Fibroblast of mammary gland (primary cell): ENCODE measurements at regions not wholly inside any gene's neighbourhood (a gene's known extent, or its start where the extent isn't known, plus 50 kb on each side); places are given as distances from the start of the nearest gene placed in this dataset.

Source experiments
- DNase-seq: peaks from one replicate; pipeline ENCODE4 v3.0.0-alpha.2; 2010; ENCODE audit warnings: low read depth
- H3K4me3 ChIP-seq: 2 replicates; pipeline ENCODE4 v1.5.1; 2011; ENCODE audit warnings: low read depth, mild to moderate bottlenecking, low read length, moderate library complexity; ENCODE audit not compliant: control insufficient read depth
- TF ChIP-seq, protein P1 (sequence below): conservative IDR thresholded peaks from 2 replicates; pipeline ENCODE4 v1.5.1; 2011; ENCODE audit warnings: low read depth, low read length, inconsistent platforms; ENCODE audit not compliant: control insufficient read depth, insufficient read depth

DNA sequence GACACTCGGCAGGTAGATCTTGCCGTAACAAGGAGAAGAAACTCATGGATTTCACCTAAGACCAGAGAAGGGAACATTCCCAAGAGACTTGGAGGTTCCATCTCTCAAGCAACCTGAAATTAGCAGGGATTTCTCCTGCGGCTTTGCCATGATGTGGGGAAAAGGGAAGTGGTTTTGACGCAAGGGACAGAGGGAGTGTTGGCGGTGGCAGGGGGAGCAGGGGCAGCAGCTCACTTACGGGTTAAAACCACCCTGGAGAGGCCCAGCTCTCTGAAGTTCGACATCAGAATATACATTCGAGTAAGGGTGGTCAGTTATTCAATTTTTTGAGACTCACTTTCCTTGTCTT, 76.1 kb upstream of the POMP start:
- TF ChIP-seq, protein P1, sequence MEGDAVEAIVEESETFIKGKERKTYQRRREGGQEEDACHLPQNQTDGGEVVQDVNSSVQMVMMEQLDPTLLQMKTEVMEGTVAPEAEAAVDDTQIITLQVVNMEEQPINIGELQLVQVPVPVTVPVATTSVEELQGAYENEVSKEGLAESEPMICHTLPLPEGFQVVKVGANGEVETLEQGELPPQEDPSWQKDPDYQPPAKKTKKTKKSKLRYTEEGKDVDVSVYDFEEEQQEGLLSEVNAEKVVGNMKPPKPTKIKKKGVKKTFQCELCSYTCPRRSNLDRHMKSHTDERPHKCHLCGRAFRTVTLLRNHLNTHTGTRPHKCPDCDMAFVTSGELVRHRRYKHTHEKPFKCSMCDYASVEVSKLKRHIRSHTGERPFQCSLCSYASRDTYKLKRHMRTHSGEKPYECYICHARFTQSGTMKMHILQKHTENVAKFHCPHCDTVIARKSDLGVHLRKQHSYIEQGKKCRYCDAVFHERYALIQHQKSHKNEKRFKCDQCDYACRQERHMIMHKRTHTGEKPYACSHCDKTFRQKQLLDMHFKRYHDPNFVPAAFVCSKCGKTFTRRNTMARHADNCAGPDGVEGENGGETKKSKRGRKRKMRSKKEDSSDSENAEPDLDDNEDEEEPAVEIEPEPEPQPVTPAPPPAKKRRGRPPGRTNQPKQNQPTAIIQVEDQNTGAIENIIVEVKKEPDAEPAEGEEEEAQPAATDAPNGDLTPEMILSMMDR: no peak
- no peak for DNase-seq
- H3K4me3 ChIP-seq: no peak overlapping the region

DNA sequence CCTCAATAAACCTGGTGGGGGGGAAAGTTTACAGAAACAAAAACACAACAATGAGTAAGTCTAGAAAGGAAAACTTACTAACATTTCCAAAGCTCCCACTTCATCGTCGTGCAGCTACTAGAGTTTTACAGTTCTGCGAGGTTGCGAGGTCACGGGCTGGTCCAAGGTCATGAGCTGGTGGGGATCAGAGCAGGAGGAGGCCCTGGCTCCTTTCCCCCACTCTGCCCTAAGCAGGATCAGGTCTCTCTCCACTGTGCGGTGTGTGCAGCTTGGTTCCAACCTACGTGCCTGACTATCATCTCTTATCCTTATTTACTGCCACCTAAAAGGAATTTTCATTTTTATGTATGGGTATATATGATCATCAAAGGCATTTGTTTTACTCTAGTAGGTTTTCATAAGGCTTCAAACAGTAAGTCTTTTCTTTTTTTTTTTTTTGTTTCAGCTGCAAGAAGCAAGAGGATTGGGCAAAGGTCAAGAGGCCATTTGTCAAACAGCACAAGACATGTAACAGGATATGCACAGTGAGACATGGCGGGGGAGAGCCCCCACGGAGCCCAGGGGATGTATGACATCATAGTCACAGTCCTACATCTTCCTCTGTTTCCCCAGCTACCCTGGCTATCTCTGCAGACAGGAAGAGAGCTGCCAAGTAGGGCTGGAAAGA, 76.6 kb upstream of the POMP start:
- DNase-seq: peak; percentile 34
- H3K4me3 ChIP-seq: no peak overlapping the region
- TF ChIP-seq, protein P1: no peak

DNA sequence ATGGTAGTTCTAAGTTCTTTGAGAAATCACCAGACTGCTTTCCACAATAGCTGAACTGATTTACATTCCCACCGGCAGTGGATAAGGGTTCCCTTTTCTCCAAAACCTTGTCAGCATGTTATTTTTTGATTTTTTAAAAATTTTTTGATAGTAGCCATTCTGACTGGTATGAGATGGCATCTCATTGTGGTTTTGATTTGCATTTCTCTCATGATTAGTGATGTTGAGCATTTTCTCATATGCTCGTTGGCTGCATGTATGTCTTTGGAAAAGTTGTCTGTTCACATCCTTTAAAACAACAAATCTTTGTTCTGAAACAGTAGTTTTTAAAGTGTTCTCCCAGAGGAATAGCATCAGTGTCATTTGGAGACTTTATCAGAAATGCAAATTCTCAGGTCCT, 77.5 kb upstream of the POMP start:
- no peak overlapping the region for H3K4me3 ChIP-seq
- no peak for DNase-seq
- TF ChIP-seq, protein P1: no peak

DNA sequence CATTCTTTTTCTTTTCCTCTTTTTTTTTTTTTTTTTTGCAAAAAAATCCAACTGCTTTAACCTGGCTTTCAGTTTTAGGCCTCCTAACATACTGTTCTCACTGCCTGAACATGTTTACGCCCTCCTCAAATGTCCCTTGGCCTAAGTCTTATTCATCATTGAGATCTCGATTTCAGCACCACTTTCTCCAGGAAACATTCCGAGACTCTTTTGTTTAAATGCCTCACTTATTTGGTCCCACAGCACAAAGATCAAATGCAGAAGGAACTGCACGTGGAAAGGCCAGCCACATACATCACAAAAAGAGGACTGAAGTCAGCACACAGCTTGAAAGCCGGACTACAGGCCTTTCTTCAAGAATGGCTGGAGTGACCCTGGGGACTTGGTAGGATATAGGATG, 79.2 kb upstream of the POMP start:
- no peak overlapping the region for H3K4me3 ChIP-seq
- TF ChIP-seq, protein P1: no peak
- no peak for DNase-seq

DNA sequence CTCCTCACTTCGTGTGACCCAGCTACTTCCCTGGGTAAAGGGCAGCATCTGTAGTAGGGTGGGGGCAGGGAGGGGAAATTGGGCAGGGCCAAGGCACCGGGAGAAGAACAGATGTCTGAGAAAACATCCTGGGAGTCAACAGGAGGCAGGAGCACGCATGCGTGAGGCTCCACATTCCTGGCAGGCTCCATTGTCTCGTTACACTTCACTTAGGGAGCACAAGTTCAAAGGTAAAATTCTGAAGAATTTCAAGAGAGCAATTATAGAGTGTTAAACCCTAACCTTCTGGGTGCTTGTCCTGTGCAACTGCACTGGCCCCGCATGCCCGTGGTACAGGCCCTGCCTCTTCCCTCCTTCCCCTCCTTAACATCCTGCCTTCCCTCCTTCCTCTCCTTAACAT, 79.6 kb upstream of the POMP start:
- no peak overlapping the region for H3K4me3 ChIP-seq
- TF ChIP-seq, protein P1: no peak

DNA sequence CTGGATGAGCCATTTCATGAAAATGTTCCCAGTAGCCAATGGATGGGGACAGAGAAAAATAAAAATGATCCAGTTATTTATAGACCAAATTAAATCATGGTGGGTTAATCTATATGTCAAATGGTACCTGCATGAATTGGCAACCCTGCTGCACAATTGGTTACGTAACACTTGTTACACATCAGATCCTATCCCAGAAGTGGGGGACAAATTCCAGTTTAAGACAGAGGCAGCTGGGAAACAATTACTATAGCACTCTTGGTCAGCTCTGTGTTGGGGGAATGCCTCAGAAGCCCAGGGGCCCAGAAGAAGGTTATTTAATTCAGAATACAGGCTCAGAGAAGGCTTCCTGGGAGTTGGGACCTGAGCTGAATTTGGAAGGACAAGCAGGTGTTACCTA, 81.1 kb upstream of the FLT1 start:
- TF ChIP-seq, protein P1: no peak

More for the DNA sequence above, 79.6 kb upstream of the POMP start:
- DNase-seq: peak; percentile 12

DNA sequence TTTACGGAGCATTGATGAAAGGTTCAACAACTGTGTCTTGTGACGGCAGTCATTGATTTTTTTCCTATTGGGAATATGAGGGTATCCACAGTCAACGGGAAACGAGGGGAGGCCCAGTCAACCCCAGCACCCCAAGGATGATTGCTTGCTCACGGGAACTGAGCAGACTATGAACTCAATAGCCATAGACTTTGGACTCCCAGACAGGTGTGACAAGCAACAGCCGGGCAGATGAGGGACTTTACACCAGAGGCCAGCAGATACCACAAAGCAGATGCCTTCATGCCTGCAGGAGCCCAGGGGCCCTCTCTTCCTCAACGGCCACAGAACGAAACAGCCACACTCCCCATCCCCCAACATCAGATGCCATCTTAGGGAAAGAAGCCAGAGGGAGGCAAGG, 80.3 kb upstream of the FLT1 start:
- TF ChIP-seq, protein P1: no peak
- no peak overlapping the region for H3K4me3 ChIP-seq
- no peak for DNase-seq

More for the DNA sequence above, 81.1 kb upstream of the FLT1 start:
- no peak for DNase-seq
- H3K4me3 ChIP-seq: no peak overlapping the region
